ENCODE measurements at regions not wholly inside any gene's neighbourhood (a gene's known extent, or its start where the extent isn't known, plus 50 kb on each side); places are given as distances from the start of the nearest gene placed in this dataset.

- DNase-seq, result no peak
Observed at GRCh38 chr2:64832936-64833335, 156.3 kb upstream of the SLC1A4 start.

- no peak for DNase-seq
Observed at GRCh38 chr2:64836566-64836965, 152.6 kb upstream of the SLC1A4 start.

- no peak for DNase-seq
Observed at GRCh38 chr2:64837116-64837731, 152.0 kb upstream of the SLC1A4 start.

GRCh38 chr2:64837925-64838641 lies 151.1 kb upstream of the SLC1A4 start:
- peak in 1 of 2 donors; percentile 31 for DNase-seq

GRCh38 chr2:64838817-64839216 lies 150.4 kb upstream of the SLC1A4 start:
- DNase-seq, result peak in 1 of 2 donors; percentile 39

GRCh38 chr2:64839844-64840243 lies 149.4 kb upstream of the SLC1A4 start:
- peak; percentile 17 to 61 for DNase-seq

- no peak for DNase-seq
Observed at GRCh38 chr2:64840426-64840881, 148.7 kb upstream of the SLC1A4 start.

- DNase-seq, result no peak
Observed at GRCh38 chr2:64841461-64841860, 147.7 kb upstream of the SLC1A4 start.

GRCh38 chr2:64842030-64842429 lies 147.2 kb upstream of the SLC1A4 start:
- no peak for DNase-seq

GRCh38 chr2:64844087-64844486 lies 145.1 kb upstream of the SLC1A4 start:
- DNase-seq, result no peak

- DNase-seq, result no peak
Observed at GRCh38 chr2:64845273-64845905, 143.8 kb upstream of the SLC1A4 start.

GRCh38 chr2:64846177-64846576 lies 143.0 kb upstream of the SLC1A4 start:
- DNase-seq, result no peak

- no peak for DNase-seq
Observed at GRCh38 chr2:64847930-64848329, 141.3 kb upstream of the SLC1A4 start.

- no peak for DNase-seq
Observed at GRCh38 chr2:64848363-64848762, 140.8 kb upstream of the SLC1A4 start.

- no peak for DNase-seq
Observed at GRCh38 chr2:64848945-64849344, 140.3 kb upstream of the SLC1A4 start.

- no peak for DNase-seq
Observed at GRCh38 chr2:64850642-64851041, 138.6 kb upstream of the SLC1A4 start.

GRCh38 chr2:64852771-64853241 lies 136.4 kb upstream of the SLC1A4 start:
- peak in 1 of 2 donors; percentile 52 for DNase-seq

- no peak for DNase-seq
Observed at GRCh38 chr2:64853306-64853705, 135.9 kb upstream of the SLC1A4 start.

GRCh38 chr2:64853894-64854293 lies 135.3 kb upstream of the SLC1A4 start:
- no peak for DNase-seq

GRCh38 chr2:64854773-64855237 lies 134.4 kb upstream of the SLC1A4 start:
- peak in 1 of 2 donors; percentile 59 for DNase-seq

GRCh38 chr2:64857581-64858471 lies 131.4 kb upstream of the SLC1A4 start:
- DNase-seq, result no peak

- DNase-seq, result peak in 1 of 2 donors; percentile 17
Observed at GRCh38 chr2:64858541-64859311, 130.5 kb upstream of the SLC1A4 start.
